Cardiac muscle cell (in vitro differentiated cells and primary cell): ENCODE measurements at regions not wholly inside any gene's neighbourhood (a gene's known extent, or its start where the extent isn't known, plus 50 kb on each side); places are given as distances from the start of the nearest gene placed in this dataset.

Source experiments
- DNase-seq, 2 donors: peaks; one replicate each; pipeline versions ENCODE4 v3.0.0 to v3.0.0-alpha.2; 2010 to 2017; ENCODE audit warnings: low read depth in 1 of 2, low spot score in 1 of 2
- H3K27ac ChIP-seq: fragments of 200-600 bp; sonication (generic); 2 replicates; pipeline ENCODE4 v1.5.1; 2016
- H3K27me3 ChIP-seq: fragments of 200-600 bp; sonication (generic); 2 replicates; pipeline ENCODE4 v1.6.0; 2016; ENCODE audit warnings: control low read depth
- H3K36me3 ChIP-seq: fragments of 200-600 bp; sonication (generic); 2 replicates; pipeline ENCODE4 v1.5.1; 2016; ENCODE audit warnings: control low read depth
- H3K4me1 ChIP-seq: fragments of 200-600 bp; sonication (generic); 2 replicates; pipeline ENCODE4 v1.8.1; 2017; ENCODE audit warnings: low read depth, mild to moderate bottlenecking, mixed run types
- H3K4me3 ChIP-seq: fragments of 200-600 bp; sonication (generic); 2 replicates; pipeline ENCODE4 v1.5.1; 2016; ENCODE audit warnings: mild to moderate bottlenecking
- H3K9me3 ChIP-seq: fragments of 200-600 bp; sonication (generic); 2 replicates; pipeline ENCODE4 v1.5.1; 2017; ENCODE audit warnings: low read depth, mild to moderate bottlenecking, control low read depth
- TF ChIP-seq, protein P1 (sequence below): IDR thresholded peaks from 2 replicates; pipeline ENCODE4 v1.5.1; 2012; ENCODE audit warnings: low read depth, mild to moderate bottlenecking, low read length

DNA sequence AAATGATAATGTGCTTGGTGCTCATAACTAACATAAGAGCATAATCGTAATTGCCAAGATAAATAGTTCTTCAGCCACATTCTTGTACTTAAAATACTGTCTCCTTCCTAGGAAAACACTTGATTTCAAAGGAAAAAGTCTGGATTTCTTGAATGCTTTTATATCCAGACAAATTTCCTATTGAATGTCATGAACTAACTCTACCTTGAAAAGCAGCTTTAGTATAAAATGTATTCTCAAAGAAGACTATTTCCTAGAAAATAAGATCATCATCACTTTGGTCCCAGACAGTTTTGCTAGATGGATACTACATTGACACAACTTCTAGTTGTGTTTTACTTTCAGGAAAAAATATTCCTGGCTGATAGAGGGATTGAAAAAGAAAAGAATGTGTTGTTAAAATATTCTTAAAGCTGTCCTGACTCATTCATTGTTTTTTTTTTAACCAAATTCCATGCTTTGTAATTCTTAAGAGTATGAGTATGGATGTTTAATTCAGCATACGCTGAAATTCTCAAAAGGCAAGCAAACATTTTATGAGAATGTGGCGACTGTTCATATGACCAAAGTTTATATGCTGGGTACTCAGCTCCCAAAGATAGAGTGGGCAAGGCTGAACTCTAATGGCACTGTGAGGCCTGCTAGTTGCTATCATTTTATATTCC, 106.1 kb downstream of the PPP1R3A start:
- Histone ChIP-seq H3K27me3 (no peaks in the 10 kb centered on the region), H3K9me3 (no peaks in the 10 kb centered on the region), H3K4me3 (no peak overlapping the region), H3K4me1 (no peaks in the 10 kb centered on the region), H3K36me3 (no peaks in the 10 kb centered on the region), H3K27ac (no peak overlapping the region)
- TF ChIP-seq, protein P1, sequence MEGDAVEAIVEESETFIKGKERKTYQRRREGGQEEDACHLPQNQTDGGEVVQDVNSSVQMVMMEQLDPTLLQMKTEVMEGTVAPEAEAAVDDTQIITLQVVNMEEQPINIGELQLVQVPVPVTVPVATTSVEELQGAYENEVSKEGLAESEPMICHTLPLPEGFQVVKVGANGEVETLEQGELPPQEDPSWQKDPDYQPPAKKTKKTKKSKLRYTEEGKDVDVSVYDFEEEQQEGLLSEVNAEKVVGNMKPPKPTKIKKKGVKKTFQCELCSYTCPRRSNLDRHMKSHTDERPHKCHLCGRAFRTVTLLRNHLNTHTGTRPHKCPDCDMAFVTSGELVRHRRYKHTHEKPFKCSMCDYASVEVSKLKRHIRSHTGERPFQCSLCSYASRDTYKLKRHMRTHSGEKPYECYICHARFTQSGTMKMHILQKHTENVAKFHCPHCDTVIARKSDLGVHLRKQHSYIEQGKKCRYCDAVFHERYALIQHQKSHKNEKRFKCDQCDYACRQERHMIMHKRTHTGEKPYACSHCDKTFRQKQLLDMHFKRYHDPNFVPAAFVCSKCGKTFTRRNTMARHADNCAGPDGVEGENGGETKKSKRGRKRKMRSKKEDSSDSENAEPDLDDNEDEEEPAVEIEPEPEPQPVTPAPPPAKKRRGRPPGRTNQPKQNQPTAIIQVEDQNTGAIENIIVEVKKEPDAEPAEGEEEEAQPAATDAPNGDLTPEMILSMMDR = no peak
- DNase-seq = no peak

DNA sequence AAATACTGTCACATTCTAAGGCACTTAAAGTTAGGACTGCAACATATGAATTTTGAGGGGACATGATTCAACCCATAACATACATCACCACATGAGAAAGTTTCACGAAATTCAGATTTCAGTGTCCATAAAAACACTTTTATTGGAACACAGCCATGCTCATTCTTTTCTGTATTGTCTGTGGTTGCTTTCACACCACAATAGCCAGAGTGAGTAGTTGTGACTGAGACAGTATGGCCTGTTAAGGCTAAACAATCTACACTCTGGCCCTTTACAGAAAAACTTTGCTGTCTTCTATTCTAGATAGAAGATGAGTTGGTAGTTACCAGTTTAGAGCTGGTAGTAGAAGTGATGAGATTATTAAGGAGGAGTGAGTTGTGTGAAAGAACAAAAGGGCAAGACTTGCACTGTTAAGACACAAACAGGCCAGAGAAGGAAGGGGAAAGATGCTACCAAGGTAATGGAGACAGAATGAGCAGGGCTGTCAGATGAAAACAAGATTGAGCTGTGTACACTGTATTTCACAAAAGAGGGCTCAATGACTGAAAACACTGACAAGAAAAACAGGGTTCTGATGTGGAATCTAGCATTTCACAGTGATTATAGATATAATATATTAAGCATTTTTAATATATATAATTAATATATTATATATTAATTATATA, 108.6 kb downstream of the PPP1R3A start:
- Histone ChIP-seq H3K27ac (no peak overlapping the region), H3K4me1 (no peaks in the 10 kb centered on the region), H3K27me3 (no peaks in the 10 kb centered on the region), H3K9me3 (no peaks in the 10 kb centered on the region), H3K36me3 (no peaks in the 10 kb centered on the region), H3K4me3 (no peak overlapping the region)
- TF ChIP-seq, protein P1 = no peak
- no peak for DNase-seq

DNA sequence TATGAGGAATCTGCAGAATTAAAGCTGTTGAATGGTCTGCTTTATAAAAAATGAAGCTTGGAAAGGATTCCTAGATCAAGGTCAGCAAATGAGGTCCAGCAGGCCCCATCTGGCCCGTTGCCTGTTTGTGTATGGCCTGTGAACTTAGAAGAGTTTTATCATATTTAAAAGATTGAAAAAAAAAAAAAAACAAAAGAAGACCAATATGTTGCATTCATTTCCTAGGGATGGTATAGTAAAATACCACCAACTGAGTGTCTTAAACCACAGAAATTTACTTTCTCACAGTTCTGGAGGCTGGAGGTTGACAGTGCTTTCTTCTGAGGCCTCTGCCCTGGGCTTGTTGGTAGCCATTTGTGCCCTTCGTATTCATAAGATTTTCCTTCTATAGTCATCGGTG, 109.2 kb downstream of the PPP1R3A start:
- DNase-seq = no peak
- H3K4me3 ChIP-seq = no peak overlapping the region
- H3K27me3 ChIP-seq = no peaks in the 10 kb centered on the region
- H3K4me1 ChIP-seq = no peaks in the 10 kb centered on the region
- no peaks in the 10 kb centered on the region for H3K36me3 ChIP-seq
- H3K9me3 ChIP-seq = no peaks in the 10 kb centered on the region
- TF ChIP-seq, protein P1 = no peak
- H3K27ac ChIP-seq = no peak overlapping the region

DNA sequence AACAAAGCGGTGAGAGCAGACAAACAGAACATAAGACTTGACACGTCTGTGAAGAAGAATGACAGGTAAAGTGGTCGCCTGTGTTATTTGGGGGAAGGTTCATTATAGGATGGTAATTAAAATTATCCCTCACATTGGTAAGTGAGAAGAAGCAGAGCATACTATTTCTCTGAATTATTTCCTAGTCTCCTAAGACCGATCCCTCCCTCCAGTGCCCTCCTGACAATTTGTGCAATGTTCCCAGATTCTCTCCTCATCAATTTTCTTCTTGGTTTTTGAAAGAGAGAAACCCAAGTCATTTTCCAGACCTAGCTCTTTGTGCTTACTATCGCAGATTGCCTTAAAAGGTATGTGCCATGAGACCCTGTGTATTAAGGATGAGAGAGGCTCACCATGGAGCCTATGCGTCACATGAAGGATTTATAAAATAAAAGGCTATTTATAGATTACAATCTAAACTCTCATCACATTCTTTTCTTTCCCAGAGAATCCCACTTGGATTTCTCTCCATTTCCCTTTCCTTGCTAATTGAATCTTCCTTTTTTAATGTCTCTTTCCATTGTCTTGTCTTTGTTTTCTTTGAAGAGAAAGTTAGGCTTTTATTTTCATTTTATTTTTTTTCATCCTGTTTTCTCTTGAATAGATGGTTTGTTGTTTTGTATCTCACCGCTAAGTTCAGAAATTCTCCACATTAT, 112.0 kb downstream of the PPP1R3A start:
- no peak for DNase-seq
- TF ChIP-seq, protein P1 = no peak
- Histone ChIP-seq H3K9me3 (no peaks in the 10 kb centered on the region), H3K27me3 (no peaks in the 10 kb centered on the region), H3K27ac (no peak overlapping the region), H3K4me3 (no peak overlapping the region), H3K4me1 (no peaks in the 10 kb centered on the region), H3K36me3 (no peaks in the 10 kb centered on the region)

DNA sequence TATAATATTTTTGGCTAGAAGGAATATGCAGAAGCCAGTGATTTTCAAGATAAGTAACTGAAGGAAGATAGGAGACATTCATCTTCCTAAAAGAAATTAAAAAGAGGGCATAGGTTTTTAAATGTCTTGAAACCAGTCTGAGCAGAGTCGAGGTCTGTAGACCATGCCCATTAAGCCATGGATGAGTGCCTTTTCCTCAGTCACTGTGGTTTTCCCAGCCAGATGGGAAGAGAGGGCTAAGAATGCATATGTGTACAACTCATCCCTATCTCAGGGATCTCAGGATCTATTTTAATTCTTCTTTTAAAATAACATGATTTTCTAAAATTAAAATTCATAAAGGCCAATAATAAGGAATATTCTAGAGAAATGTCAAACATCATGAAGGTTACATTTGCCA, 112.8 kb downstream of the PPP1R3A start:
- no peak overlapping the region for H3K27ac ChIP-seq

More for the DNA sequence above, 112.8 kb downstream of the PPP1R3A start:
- Histone ChIP-seq H3K9me3 (no peaks in the 10 kb centered on the region), H3K27me3 (no peaks in the 10 kb centered on the region), H3K4me3 (no peak overlapping the region), H3K4me1 (no peaks in the 10 kb centered on the region), H3K36me3 (no peaks in the 10 kb centered on the region)
- TF ChIP-seq, protein P1 = no peak
- no peak for DNase-seq
